Activated CD4-positive, alpha-beta T cell treated with anti-CD3 and anti-CD28 coated beads, Interleukin-2, amount 50 U/mL, for 48 hours (primary cell): ENCODE measurements at regions not wholly inside any gene's neighbourhood (a gene's known extent, or its start where the extent isn't known, plus 50 kb on each side); places are given as distances from the start of the nearest gene placed in this dataset.

Experiments
- DNase-seq, 2 experiments: peaks; one replicate each; pipeline ENCODE4 v3.0.0-alpha.2; 2020

- no peak for DNase-seq
Observed at GRCh38 chr6:45791211-45792168, 224.2 kb downstream of the CLIC5 start.

- no peak for DNase-seq
Observed at GRCh38 chr6:45789238-45789637, 226.4 kb downstream of the CLIC5 start.

- DNase-seq: no peak
Observed at GRCh38 chr6:45787384-45787783, 228.3 kb downstream of the CLIC5 start.

DNA sequence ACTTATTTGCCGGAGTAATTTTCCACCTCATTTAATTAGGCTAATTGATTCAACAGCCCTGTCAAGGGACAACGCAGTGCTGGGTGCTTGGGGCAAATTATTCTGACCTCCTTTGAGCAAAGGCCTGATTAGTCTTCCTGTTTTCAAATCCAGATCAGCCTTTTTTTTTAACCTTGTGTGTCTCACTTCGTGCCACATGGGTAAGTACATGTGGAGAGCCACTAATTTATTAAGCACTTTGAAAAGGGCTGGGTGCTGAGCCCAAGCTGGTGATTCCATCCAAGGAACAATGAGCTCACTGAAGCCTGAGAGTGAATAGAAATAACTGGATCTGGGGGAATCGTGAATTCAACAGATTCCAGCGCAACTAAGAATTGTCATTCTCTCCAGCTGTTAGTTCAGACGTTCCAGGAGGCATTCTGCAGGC lies 229.3 kb downstream of the CLIC5 start:
- no peak for DNase-seq

- no peak for DNase-seq
Observed at GRCh38 chr6:45784250-45784649, 231.4 kb downstream of the CLIC5 start.

DNA sequence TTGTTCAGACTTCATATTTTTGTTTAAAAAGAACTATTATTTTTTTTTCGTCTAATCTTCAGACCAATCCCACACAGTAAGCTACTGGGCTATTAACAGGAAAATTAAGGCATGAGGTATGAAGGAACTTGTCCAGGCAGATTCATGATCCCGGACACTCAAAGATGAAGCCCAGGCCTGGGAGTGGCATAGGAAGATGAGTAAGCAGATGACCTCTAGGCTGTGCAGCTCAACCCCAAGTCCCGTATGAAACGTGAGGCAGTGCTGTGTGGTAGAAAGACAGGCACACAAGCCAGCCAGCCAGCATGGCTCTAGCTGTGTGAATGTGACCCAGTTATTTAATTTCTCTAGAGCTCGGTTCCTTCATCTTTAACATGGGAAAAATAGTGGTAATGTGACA lies 231.9 kb downstream of the CLIC5 start:
- no peak for DNase-seq

DNA sequence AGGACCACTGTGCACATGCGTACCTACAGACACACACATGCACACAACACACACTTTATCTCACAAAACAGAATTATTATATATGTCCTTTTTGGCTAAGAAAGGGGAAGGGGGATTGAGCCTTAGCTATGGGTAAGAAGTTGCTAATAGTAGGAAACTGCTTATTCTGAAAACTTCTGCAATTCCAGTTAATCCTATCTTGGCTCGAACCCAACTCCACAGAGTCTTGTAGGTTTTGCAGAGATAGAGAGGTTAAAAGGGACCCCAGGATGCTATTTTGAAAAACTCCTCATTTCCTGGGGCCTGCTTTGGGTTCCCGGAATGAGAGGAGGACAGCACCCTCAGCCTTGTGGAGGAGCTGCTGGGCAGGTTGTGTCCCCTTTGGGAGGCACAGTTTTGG lies 233.8 kb downstream of the CLIC5 start:
- DNase-seq: no peak

DNA sequence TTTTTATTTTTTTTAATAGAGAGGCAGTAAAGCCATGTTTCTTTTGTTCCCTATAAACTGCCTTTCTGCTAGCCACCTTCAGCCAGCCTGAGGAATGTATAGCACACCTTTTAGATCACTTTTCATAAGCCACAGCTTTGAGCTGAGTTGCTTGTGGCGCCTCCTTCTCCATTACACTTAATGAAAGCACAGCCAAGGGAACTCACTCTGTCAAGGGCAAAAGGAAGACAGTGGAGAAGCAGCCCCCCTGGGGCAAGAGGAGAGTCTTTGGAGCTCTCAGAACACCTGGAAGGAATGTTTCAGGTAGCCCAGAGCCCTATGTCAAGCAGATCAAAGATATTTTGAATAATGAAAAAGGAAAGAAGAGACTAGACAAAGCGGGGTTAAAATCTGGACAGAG lies 235.1 kb downstream of the CLIC5 start:
- DNase-seq: no peak

GRCh38 chr6:45775026-45775697 lies 240.5 kb downstream of the CLIC5 start:
- DNase-seq: no peak

- DNase-seq: no peak
Observed at GRCh38 chr6:45773906-45774305, 241.8 kb downstream of the CLIC5 start.

DNA sequence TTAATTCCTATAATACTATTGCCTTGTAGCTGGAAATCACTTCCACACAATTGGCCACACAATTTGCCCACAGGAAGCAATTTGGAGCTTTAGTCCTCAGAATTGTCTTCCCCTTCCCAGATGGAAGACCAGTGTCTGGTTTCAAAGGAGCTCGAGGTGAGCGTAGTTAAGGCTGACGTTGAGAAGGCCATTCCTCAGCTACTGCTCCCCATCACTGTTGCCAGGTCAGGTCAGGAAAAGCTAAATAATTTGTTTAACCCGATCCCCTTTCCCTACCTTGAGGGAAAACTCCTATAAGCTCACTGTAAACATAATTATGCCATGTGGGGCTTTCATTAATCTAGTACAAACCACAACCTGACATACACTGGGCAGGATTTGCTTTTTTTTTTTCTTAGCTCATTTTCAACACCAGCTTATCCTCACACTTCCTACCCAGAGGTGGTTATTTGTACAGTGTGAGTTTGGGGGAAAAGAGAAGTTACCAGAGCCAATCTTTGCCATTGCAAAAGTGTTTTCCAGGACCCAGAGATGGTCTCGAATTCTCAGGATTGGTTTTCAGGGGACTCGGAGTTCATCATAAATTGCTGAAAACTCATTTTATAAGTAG lies 242.7 kb downstream of the CLIC5 start:
- DNase-seq: no peak

DNA sequence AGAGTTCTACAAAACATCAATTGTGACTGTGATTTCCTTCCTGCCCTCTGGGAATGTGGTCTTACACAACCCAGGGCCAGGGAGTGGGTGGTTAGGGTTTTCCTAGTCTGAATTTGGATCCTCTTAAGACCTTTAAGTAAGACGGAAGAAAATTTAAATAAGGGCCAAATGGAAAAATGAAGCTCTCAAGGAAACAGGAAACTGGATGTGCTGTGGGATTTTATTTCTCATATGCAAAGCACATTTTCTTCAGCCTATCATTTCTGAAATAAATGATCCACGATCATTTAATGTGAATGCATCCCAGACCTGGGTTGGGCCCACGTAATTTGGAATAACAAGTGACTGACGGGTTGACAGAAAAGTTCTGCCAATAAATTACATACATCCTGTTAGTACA lies 243.6 kb downstream of the CLIC5 start:
- no peak for DNase-seq

DNA sequence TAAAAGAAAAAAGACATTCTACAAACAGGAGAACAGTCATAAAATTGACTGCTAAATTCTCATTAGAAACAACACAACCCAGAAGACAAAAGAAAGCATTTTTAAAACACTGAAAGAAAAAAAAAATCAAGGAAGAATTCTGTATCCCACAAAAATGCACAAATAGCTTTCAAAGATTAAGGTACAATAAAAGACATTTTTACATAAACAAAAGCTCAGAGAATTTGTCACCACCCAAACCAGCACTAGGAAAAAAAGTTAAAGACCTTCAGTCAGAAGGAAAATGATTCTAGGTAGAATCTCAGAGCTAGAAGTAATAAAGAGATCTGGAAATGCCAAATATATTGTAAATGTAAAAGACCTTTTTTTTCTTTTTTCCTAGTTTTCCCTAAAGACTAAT lies 252.4 kb downstream of the CLIC5 start:
- no peak for DNase-seq

- DNase-seq: no peak
Observed at GRCh38 chr6:45759472-45759810, 256.2 kb downstream of the CLIC5 start.

GRCh38 chr6:45758787-45759471 lies 256.7 kb downstream of the CLIC5 start:
- DNase-seq: no peak

DNA sequence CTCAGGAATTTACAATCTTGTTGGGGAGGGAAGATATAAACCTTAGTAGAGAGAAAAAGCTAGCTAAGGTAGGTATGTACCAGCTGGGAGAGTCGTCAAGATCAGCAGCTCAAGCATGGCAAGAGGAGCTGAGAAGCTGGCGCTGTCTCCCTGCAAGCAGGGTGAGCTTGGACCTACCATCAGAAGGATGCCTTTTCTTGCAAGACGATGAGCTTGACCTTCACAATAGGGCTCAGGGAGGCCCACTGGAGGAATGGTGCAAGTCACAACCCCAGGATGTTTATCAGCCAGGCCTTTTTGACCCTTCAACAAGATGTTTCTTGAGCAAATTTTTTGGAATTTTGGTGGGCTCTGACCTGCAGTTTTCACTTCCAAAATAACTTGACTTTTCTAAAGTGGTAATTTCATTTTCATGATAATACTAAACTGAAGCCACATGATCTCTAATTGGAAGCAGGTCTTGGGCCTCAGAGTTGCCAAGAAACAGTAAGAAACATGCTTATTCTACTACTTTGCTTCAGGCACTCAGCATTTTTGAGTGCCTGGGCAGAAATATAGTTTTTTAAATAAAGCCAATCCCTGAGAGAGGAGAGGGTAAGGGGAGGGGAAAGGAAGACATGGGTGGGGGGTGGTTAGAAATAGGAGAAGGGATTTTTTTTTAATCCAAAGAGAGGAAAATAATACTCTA lies 258.1 kb downstream of the CLIC5 start:
- no peak for DNase-seq

- no peak for DNase-seq
Observed at GRCh38 chr6:45756606-45757005, 259.1 kb downstream of the CLIC5 start.

GRCh38 chr6:45754432-45754831 lies 261.2 kb downstream of the CLIC5 start:
- no peak for DNase-seq

GRCh38 chr6:45746046-45746445 lies 269.6 kb downstream of the CLIC5 start:
- DNase-seq: no peak

DNA sequence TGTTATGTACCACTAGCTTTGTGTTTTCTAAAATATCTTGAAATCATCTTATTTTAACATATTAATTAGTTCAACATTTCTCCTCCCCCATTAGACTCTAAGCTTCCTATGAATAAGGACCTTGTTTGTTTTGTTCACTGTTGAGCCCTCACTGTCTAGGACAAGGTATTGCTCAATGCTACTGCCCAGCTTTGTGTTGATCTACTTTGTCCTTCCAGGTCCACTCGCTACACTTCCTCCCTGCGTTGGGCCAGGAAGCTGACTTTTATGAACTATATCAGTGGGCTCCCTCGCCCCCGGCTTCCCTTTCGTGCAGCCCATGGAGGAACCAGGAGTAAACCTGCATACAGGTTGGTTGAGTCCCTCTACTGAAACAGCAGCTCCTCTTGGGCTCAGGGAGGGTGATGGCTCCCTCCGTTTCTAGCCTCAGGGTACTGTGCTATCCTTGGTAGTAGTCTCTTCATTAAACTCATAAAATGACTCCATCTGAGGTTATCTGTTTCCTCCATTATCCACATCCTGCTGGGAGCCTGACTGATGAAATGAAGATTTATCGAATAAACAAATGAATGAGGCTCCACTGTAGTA lies 272.5 kb downstream of the CLIC5 start:
- no peak for DNase-seq

GRCh38 chr6:45742591-45742990 lies 273.1 kb downstream of the CLIC5 start:
- DNase-seq: no peak

- DNase-seq: peak; percentile 32 to 51
Observed at GRCh38 chr6:45741437-45742171, 274.1 kb downstream of the CLIC5 start.
